Mesenchymal stem cell (in vitro differentiated cells and primary cell): ENCODE measurements at regions not wholly inside any gene's neighbourhood (a gene's known extent, or its start where the extent isn't known, plus 50 kb on each side); places are given as distances from the start of the nearest gene placed in this dataset.
"Not testable (repeated sequence)": the region's sequence is repeated elsewhere in the genome, so short reads cannot be mapped to it uniquely, and the experiment has no call there.

Experiments used
- DNase-seq: peaks from one replicate; pipeline ENCODE4 v3.0.0-alpha.2; 2013
- H2AFZ ChIP-seq: one replicate; pipeline ENCODE4 v1.6.1; 2013; ENCODE audit warnings: low read depth, mild to moderate bottlenecking, control low read depth, inconsistent platforms, low read length, moderate library complexity
- H2AK5ac ChIP-seq: 2 replicates; pipeline ENCODE4 v1.6.1; 2013; ENCODE audit warnings: low read length, moderate library complexity, mild to moderate bottlenecking, inconsistent platforms; ENCODE audit not compliant: severe bottlenecking
- H2BK120ac ChIP-seq: one replicate; pipeline ENCODE4 v1.6.1; 2013; ENCODE audit warnings: low read depth, mild to moderate bottlenecking, inconsistent platforms, low read length, moderate library complexity
- H2BK12ac ChIP-seq, 2 experiments: one replicate each; pipeline ENCODE4 v1.6.1; 2013; ENCODE audit warnings: inconsistent platforms in 2 of 2, low read length in 2 of 2, mild to moderate bottlenecking in 2 of 2, moderate library complexity in 2 of 2, control low read depth in 1 of 2
- H2BK15ac ChIP-seq: one replicate; pipeline ENCODE4 v1.6.1; 2013; ENCODE audit warnings: mild to moderate bottlenecking, low read depth, inconsistent platforms; ENCODE audit not compliant: poor library complexity, severe bottlenecking
- H2BK5ac ChIP-seq: 2 replicates; pipeline ENCODE4 v1.6.1; 2013; ENCODE audit warnings: low read depth, mild to moderate bottlenecking, low read length, control low read depth, inconsistent platforms; ENCODE audit not compliant: poor library complexity, severe bottlenecking
- H3K14ac ChIP-seq, 2 experiments: one replicate each; pipeline ENCODE4 v1.6.1; 2013; ENCODE audit warnings: inconsistent platforms in 2 of 2, low read length in 2 of 2, control low read depth in 1 of 2, mild to moderate bottlenecking in 1 of 2, moderate library complexity in 1 of 2
- H3K18ac ChIP-seq, 2 experiments: one replicate each; pipeline ENCODE4 v1.6.1; 2013; ENCODE audit warnings: inconsistent platforms in 2 of 2, low read length in 2 of 2, control low read depth in 1 of 2, low read depth in 1 of 2, mild to moderate bottlenecking in 1 of 2
- H3K23ac ChIP-seq, 2 experiments: one replicate each; pipeline ENCODE4 v1.6.1; 2013; ENCODE audit warnings: inconsistent platforms in 2 of 2, low read length in 2 of 2, mild to moderate bottlenecking in 2 of 2, moderate library complexity in 2 of 2, control low read depth in 1 of 2
- H3K27ac ChIP-seq: 2 replicates; pipeline ENCODE4 v1.5.1; 2013; ENCODE audit warnings: mild to moderate bottlenecking, moderate library complexity, low read length, control low read depth, inconsistent platforms; ENCODE audit not compliant: poor library complexity, severe bottlenecking
- H3K27me3 ChIP-seq, 2 experiments: 2 replicates each; pipeline versions ENCODE4 v1.6.1 to v1.7.0; 2013; ENCODE audit warnings: low read length in 2 of 2, mild to moderate bottlenecking in 2 of 2, moderate library complexity in 2 of 2, control low read depth in 1 of 2, inconsistent platforms in 1 of 2; ENCODE audit not compliant: control insufficient read depth in 1 of 2, insufficient read depth in 1 of 2
- H3K36me3 ChIP-seq, 2 experiments: 2 replicates each; pipeline versions ENCODE4 v1.6.1 to v1.7.0; 2013; ENCODE audit warnings: low read length in 2 of 2, control low read depth in 1 of 2, inconsistent platforms in 1 of 2, low read depth in 1 of 2, mild to moderate bottlenecking in 1 of 2; ENCODE audit not compliant: insufficient read depth in 2 of 2, control insufficient read depth in 1 of 2
- H3K4ac ChIP-seq, 2 experiments: one replicate each; pipeline ENCODE4 v1.6.1; 2013; ENCODE audit warnings: inconsistent platforms in 2 of 2, low read length in 2 of 2, mild to moderate bottlenecking in 2 of 2, moderate library complexity in 2 of 2, control low read depth in 1 of 2, low read depth in 1 of 2
- H3K4me1 ChIP-seq: 2 replicates; pipeline ENCODE4 v1.6.1; 2013; ENCODE audit warnings: low read depth, low read length, control low read depth; ENCODE audit not compliant: control insufficient read depth, insufficient read depth
- H3K4me2 ChIP-seq: 2 replicates; pipeline ENCODE4 v1.6.1; 2013; ENCODE audit warnings: low read length, mild to moderate bottlenecking, inconsistent platforms; ENCODE audit not compliant: poor library complexity, severe bottlenecking
- H3K4me3 ChIP-seq, 2 experiments: 2 replicates each; pipeline versions ENCODE4 v1.5.1 to v1.7.0; 2013; ENCODE audit warnings: low read length in 2 of 2, mild to moderate bottlenecking in 2 of 2, control low read depth in 1 of 2, low read depth in 1 of 2; ENCODE audit not compliant: insufficient read depth in 1 of 2
- H3K79me1 ChIP-seq: replicated peaks from 2 replicates; pipeline ENCODE4 v1.6.1; 2013; ENCODE audit warnings: mild to moderate bottlenecking, control low read depth, low read length, inconsistent platforms; ENCODE audit not compliant: poor library complexity, severe bottlenecking
- H3K9ac ChIP-seq: 2 replicates; pipeline ENCODE4 v1.7.0; 2013; ENCODE audit warnings: mild to moderate bottlenecking, low read length, moderate library complexity
- H3K9me3 ChIP-seq: 2 replicates; pipeline ENCODE4 v1.7.0; 2013; ENCODE audit warnings: mild to moderate bottlenecking, low read length; ENCODE audit not compliant: control insufficient read depth
- H4K8ac ChIP-seq: one replicate; pipeline ENCODE4 v1.6.1; 2013; ENCODE audit warnings: inconsistent platforms, mild to moderate bottlenecking, low read length, moderate library complexity
- H4K91ac ChIP-seq: one replicate; pipeline ENCODE4 v1.6.1; 2013; ENCODE audit warnings: mild to moderate bottlenecking, low read length, inconsistent platforms
- WGBS: methylation state at CpG from one replicate; pipeline ENCODE4 v1.1.7; 2013; ENCODE audit warnings: mixed read lengths; 5-methylcytosine and 5-hydroxymethylcytosine counted together

DNA sequence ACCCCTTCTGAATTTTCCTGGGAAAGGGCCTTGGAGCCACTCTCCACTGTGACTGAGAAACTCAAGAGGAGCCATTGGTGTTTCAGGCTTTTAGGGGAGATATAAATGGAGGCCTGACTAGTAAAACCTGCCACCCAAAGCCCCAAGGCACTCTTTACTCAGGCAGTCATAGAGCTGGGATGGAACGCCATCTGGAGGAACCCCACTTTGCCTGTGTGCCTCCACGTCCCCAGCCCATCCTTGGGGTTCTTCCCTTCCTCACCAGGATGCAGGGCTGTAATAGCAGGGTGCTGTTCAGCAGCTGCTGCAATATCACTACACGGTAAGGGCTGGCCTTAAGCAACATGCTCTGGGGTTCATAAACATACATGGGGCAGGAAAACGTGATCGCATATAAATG lies 232.6 kb downstream of the BAMBI start:
- no peak overlapping the region for H2AFZ ChIP-seq

GRCh38 chr10:28910956-28911355 lies 233.6 kb downstream of the BAMBI start:
- peak; percentile 45 for DNase-seq
- Histone ChIP-seq H3K18ac (no peak overlapping the region), H2BK5ac (no peak overlapping the region), H3K14ac (no peak overlapping the region), H3K9me3 (no peaks in the 10 kb centered on the region), H3K4me3 (peak overlapping the region in 1 of 2 experiments; percentile 33), H3K4ac (no peak overlapping the region), H3K79me1 (no peaks in the 10 kb centered on the region), H3K9ac (peak overlapping the region; percentile 10), H3K4me1 (peaks cover 11% of the 10 kb centered on the region), H4K91ac (no peak overlapping the region), H3K4me2 (no peak overlapping the region), H2AK5ac (no peak overlapping the region), H2BK15ac (no peak overlapping the region), H2AFZ (no peak overlapping the region), H2BK120ac (no peak overlapping the region), H2BK12ac (no peak overlapping the region), H3K27ac (no peak overlapping the region), H3K27me3 (no peaks in the 10 kb centered on the region), H3K23ac (no peak overlapping the region), H4K8ac (no peak overlapping the region), H3K36me3 (no peaks in the 10 kb centered on the region)
- 33% methylated on average over 3 of the region's 3 CpGs for WGBS

More for the DNA sequence above, 232.6 kb downstream of the BAMBI start:
- Histone ChIP-seq H3K4me1 (peaks cover 12% of the 10 kb centered on the region), H3K9me3 (no peaks in the 10 kb centered on the region), H2BK5ac (no peak overlapping the region), H3K36me3 (no peaks in the 10 kb centered on the region), H3K27me3 (no peaks in the 10 kb centered on the region), H3K4me2 (no peak overlapping the region), H2BK12ac (peak overlapping the region in 1 of 2 experiments; percentile 57), H3K4ac (peak overlapping the region in 1 of 2 experiments; percentile 57), H3K79me1 (no peaks in the 10 kb centered on the region), H3K23ac (no peak overlapping the region), H2BK15ac (no peak overlapping the region), H4K91ac (no peak overlapping the region), H3K18ac (peak overlapping the region in 1 of 2 experiments; percentile 88), H3K27ac (no peak overlapping the region), H3K4me3 (no peak overlapping the region), H2BK120ac (no peak overlapping the region), H3K14ac (peak overlapping the region in 1 of 2 experiments; percentile 31), H2AK5ac (no peak overlapping the region), H4K8ac (no peak overlapping the region), H3K9ac (no peak overlapping the region)
- 97% methylated on average over 5 of the region's 5 CpGs for WGBS
- DNase-seq: no peak

DNA sequence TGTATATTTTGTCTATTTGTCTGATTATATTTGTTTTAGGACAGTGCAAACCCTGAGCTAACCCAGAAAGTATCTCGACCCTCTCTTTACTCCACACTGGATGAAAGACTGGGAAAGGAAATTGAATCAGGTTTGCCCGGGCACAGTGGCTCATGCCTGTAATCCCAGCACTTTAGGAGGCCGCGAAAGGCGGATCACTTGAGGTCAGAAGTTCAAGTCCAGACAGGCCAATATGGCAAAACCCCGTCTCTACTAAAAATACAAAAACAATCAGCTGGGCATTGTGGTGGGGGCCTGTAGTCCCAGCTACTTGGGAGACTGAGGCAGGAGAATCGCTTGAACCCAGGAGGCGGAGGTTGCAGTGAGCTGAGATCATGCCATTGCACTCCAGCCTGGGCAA lies 234.2 kb downstream of the BAMBI start:
- H2BK120ac ChIP-seq, H4K91ac ChIP-seq, H3K27me3 ChIP-seq, DNase-seq, H3K36me3 ChIP-seq, H2BK15ac ChIP-seq, H3K23ac ChIP-seq, H2AK5ac ChIP-seq, H2AFZ ChIP-seq, H3K4me1 ChIP-seq, H2BK12ac ChIP-seq, H3K79me1 ChIP-seq, H3K4ac ChIP-seq, H2BK5ac ChIP-seq, H3K9me3 ChIP-seq, H3K4me2 ChIP-seq, H3K27ac ChIP-seq, H3K14ac ChIP-seq, H3K18ac ChIP-seq: not testable (repeated sequence)
- Histone ChIP-seq H3K4me3 (peak overlapping the region in 1 of 2 experiments; percentile 33), H4K8ac (peak overlapping the region; percentile 24), H3K9ac (peak overlapping the region; percentile 10)
- 92% methylated on average over 5 of the region's 8 CpGs for WGBS

- Histone ChIP-seq H3K18ac (no peak overlapping the region), H3K27me3 (no peaks in the 10 kb centered on the region), H3K4ac (no peak overlapping the region), H3K9ac (no peak overlapping the region), H3K9me3 (no peaks in the 10 kb centered on the region), H2AK5ac (peak overlapping the region; percentile 1), H3K4me3 (no peak overlapping the region), H2BK12ac (peak overlapping the region in 1 of 2 experiments; percentile 15), H3K27ac (no peak overlapping the region), H3K4me2 (no peak overlapping the region), H4K91ac (no peak overlapping the region), H2AFZ (no peak overlapping the region), H3K36me3 (no peaks in the 10 kb centered on the region), H2BK15ac (no peak overlapping the region), H3K23ac (no peak overlapping the region), H2BK120ac (no peak overlapping the region), H3K79me1 (no peaks in the 10 kb centered on the region), H3K14ac (peak overlapping the region in 1 of 2 experiments; percentile 38), H2BK5ac (no peak overlapping the region), H4K8ac (no peak overlapping the region), H3K4me1 (peaks cover 6% of the 10 kb centered on the region)
- DNase-seq: no peak
- 95% methylated on average over 7 of the region's 9 CpGs for WGBS
These were observed 234.9 kb downstream of the BAMBI start for GRCh38 chr10:28912017-28912783.
